HT-29 (cell line): ENCODE measurements at regions not wholly inside any gene's neighbourhood (a gene's known extent, or its start where the extent isn't known, plus 50 kb on each side); places are given as distances from the start of the nearest gene placed in this dataset. TPM values are rescaled to one million over a fixed set of nuclear protein-coding genes. Genes with fewer than 3 reads are reported as not detected.
"Not testable (repeated sequence)": the region's sequence is repeated elsewhere in the genome, so short reads cannot be mapped to it uniquely, and the experiment has no call there.

Experiments used
- DNase-seq: peaks from one replicate; pipeline ENCODE4 v3.0.0-alpha.2; 2015; ENCODE audit warnings: low spot score
- small RNA-seq: library from RNA; depleted of rRNA; stranded (forward); fragments of <200 nt; gene quantifications from one replicate; pipeline ENCODE3, GENCODE V24; 2014

DNA sequence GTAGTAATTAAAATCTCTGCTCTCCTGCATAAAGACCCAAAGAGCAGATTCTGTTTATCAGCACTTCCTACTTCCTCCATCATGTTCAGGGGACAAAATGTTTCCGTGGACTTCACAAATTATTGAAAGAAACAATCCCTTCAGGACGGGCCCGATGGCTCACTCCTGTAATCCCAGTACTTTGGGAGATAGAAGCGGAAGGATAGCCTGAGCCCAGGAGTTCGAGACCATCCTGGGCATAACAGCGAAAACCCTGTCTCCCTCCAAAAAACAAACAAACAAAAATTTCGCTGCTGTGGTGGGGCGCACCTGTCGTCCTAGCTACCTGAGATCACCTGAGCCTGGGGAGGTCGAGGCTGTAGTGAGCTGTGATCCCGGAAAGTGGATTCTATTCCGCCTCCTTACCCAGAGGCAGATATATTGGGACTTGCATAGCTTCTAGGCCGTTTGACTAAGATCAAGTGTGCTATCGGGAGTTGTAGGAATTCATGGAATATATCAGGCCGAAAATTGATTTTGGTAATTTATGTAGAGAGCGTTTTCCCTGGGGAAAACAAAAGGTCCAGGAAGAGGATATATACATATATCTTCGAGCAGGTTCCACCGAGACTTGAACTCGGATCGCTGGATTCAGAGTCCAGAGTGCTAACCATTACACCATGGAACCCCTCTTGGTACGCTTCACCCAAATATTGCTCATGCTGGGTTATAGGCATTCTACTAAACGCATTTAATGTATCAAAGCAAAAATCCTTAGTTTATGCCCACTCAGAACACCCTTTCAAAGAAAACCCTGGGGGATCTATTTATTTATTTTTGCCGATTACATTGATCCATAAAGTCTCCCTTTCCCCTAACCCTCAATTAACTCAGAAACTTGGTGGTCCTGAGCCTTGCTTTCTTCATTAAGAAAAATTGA, 74.5 kb upstream of the ZNF184 start:
- peak; percentile 90 for DNase-seq

DNA sequence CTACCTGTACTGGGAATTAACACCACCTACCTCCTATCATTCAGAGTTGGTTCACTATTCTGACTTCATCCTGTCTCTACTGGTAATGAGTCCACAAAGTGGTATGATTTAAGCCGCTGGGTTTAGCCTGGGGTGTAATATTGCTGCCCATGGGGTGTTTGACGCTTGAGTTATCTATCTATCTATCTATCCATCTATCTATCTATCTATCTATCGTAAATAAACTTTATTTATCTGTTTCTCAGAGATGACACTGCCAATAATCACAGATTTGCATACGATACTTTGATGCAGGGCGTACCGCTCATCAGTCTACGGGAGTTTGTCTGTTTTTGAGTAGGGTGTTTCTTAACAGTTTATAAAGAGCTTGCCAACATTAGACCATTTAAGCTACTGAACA, 73.6 kb upstream of the ZNF184 start:
- DNase-seq, result no peak

DNA sequence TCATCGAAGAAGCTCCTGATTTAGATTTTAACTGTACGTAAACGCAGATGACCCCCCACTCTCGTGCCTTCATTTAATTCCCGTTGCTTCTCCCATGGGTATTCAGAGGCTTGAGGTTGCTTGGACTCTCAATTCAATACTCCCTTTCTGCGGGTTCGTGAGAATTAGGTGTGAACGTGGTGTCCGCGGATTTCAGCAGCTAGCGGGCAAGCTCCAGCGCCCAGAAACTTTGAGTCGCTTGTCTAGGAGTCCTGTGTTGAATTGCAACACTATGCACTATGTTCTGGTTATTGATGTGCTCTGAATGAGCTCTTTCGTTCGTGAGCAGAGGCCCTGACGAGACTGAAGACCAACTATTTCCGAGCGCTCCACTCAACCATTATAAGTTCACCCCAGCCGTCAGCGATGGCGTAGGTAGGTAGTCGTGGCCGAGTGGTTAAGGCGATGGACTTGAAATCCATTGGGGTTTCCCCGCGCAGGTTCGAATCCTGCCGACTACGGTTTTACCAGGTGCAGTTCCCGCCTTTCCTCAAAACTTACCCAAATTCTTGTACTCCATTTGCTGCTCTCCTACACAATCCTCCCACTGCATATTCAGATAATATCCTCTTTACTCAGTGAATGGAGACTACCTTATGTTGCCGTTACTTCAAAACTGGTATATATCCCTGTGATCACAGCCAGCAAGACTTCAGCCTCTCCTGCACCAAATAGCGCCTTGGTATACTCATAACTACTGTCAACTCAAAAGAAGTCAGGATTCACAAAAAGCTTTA, 72.6 kb upstream of the ZNF184 start:
- no peak for DNase-seq

DNA sequence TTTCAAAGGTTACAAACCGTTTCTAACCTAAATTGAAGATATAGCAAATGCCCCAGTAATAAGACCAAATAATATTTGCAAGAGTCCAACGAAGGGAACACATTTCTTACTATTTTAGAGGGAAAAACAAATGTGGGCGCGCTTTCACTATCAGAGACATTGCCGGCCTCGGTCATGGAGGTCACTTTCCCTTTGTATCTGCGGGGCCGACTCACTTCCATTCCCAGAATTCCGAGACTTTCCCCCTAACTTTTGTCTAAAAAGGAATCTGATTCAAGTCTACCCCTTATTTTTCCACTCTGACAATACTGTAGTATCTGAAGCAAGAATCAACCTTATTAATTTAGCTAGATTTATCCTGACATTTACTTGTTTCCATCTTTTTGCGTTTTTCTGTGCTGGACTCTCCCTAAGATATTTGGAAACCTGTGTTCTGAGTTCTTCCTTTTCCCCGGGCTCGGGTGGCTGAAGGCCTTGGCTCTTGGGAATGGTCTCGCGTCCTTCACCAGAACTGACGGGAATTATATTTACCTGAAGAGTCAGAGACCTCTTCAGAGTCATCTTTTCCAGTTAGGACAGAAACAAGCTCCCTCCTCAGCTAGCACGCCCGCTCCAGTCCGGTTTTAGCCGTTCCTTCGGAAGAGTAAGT, 71.8 kb upstream of the ZNF184 start:
- no peak for DNase-seq

DNA sequence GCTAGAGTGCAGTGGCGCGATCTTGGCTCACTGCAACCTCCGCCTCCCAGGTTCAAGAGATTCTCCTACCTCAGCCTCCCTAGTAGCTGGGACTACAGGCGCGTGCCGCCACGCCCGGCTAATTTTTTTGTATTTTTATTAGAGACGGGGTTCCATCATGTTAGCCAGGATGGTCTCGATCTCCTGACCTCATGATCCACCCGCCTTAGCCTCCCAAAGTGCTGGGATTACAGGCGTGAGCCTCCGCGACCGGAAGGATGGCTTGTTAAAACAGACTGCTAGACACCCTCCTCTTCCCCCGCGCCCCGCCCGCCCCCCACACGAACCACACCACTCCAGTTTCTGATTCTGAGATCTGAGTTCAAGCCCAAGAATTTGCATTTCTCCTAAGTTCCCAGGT, 71.2 kb upstream of the ZNF184 start:
- DNase-seq, result not testable (repeated sequence)

DNA sequence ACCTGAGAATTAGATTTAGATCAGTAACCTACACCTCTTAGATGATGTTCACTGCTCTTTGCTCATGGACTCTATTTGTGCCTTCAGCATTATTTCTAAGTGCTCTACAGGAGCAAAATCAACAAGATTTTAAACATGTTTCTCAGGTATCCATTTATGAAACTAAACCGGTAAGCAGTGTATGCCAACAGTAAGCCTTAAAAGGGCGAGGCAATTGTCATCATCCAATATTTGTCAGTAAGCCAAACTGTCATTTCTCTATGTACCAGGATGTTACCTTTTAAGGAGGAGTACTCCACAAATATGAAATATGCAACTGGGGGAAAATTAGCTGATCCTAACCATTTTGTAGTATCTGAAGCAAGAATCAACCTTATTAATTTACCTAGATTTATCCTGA, 69.6 kb upstream of the ZNF184 start:
- no peak for DNase-seq

DNA sequence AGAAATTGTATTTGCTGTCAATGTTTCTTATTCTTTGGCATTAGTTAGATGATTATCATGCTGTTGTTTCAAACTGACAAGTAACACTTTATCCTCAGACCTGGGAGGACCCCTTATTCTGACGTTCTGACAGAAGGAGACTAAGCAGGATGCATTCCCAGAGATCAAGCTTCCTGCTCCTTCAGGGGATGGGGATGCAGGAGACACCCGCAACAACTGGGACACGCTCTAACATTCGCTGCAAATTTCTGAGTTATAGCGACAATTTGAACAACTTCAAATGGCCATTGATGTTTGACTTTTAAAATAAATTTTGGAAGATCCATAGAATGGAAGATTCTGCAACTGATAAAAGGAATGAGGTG, 69.0 kb upstream of the ZNF184 start:
- no peak for DNase-seq

DNA sequence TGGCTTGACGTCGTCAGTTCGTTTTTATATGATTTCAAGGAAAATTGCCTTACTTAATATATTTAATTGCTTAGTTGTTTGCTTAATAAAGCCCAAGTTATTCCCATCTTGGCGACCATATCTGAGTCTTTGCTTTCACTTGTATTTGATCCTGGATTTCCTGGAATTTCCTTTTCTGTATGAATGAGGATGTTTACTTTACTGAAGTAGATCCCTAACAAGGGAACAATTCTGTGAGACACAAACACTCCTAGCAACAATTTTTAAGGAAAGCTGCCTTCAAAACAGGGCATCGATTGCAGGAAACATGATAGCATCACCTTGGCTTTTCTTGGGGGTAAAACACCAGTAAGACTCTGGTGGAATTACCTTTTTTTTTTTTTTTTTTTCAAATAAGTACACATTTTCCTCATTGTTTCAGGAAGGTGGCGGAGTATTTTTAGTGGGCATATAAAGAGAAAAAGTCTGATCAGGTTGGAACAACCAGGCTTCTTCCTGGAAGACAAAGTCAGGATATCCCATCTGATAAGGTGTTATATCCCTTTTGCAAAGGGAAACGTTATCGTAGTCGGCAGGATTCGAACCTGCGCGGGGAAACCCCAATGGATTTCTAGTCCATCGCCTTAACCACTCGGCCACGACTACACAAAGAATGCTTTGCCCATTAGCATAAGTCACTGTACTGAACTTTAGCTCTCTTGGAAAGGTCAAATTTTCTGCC, 68.5 kb upstream of the ZNF184 start:
- DNase-seq, result peak; percentile 37

DNA sequence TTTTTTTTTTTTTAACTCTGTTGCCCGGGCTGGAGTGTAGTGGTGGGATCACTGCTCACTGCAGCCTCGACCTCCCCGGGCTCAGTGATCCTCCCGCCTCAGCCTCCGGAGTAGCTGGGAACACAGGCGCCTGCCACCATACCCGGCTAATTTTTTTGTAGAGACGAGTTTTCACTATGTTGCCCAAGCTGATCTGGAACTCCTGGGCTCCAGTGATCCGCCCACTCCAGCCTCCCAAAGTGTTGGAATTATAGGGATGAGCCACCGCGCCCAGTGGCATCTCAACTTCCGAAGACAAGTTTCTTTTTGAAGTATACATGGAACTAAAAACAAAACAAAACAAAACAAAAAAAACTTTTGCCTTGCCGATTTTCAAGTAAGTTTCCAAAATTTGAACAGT, 66.6 kb upstream of the ZNF184 start:
- no peak for DNase-seq

DNA sequence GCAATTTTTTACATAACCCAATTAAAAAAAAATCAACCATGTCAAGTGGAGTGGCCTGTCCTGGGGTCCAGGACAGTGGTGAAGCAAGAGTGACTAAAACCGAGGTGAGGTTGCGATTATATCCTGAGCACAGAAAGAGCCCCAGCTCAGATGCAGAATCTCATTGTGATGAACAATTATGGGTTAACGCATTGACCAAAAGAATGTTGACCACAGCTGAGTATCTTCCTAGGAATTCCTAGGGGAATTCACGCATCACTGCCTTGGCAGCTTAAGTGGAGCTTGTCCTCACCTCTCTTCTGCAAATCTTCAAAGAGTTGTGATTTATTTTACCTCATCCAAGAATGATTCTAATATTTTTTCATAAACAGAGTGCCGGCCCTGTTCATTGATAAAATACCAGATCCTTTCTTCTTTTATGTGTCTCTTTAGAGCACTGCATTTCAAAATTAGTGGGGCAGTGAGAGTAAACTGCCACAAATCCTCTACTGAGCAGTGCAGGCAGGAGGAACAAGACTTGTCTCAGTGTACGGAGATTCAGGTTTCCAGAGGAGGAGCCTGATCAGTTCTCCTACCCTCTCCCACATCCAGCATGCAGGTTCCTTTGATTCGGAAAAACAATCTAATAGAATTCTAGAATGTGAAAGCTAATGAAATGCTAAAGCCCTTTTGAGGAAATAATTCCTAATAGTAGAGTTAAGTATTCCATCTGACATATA, 60.1 kb upstream of the ZNF184 start:
- no peak for DNase-seq

DNA sequence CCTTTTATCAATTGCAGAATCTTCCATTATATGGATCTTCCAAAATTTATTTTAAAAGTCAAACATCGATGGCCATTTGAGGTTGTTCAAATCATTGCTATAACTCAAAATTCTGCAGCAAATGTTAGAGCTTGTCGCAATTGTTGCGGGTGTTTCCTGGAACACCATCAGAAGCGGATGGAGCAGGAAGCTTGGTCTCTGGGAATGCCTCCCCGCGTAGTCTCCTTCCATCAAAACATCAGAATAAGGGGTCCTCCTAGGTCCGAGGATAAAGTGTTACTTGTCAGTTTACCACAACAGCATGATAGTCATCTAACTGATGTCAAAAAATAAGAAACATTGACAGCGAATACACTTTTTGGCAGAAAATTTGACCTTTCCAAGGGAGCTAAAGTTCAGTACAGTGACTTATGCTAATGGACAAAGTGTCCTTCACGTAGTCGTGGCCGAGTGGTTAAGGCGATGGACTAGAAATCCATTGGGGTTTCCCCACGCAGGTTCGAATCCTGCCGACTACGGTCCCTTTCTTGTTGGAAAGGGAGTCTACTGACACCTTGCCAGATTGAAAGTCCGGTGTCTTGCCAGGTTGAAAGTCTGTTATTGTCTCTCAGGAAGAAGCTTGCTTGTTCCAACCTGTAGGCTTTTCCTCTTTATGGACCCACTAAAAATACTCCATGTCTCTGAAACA, 59.0 kb upstream of the ZNF184 start:
- no peak for DNase-seq

DNA sequence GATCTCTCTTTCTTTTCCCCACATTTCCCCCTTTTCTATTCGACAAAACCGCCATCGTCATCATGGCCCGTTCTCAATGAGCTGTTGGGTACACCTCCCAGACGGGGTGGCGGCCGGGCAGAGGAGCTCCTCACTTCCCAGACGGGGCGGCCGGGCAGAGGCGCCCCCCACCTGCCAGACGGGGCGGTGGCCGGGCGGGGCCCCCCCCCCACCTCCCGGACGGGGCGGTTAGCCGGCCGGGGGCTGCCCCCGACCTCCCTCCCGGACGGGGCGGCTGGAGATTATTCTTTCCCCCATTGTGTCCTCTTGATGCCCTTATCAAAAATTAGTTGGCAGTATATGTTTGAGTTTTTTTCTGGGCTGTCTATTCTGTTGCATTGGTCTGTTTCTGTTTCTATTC, 56.9 kb upstream of the ZNF184 start:
- DNase-seq, result not testable (repeated sequence)

DNA sequence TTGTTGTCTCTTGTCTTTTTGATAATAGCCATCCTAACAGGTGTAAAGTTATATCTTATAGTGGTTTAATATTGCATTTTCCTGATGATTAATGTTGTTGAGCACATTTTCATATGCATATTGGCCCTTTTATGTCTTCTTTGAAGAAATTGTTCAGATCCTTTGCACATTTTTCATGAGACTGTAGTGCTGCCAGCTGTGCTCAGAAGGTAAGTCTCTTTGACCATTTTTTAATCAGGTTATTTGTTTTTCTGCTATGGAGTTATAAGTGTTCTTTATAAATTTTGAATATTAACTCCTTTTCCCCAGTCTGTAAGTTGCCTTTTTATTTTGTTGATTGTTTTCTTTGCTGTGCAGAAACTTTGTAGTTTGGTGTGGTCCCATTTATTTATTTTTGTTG, 55.8 kb upstream of the ZNF184 start:
- no peak for DNase-seq

Small RNAs in the stretch of these regions (small RNA-seq; reads per million reads assigned to genes)
- gene AL031229.1, result not detected
- gene HIST1H4PS1, result not detected
- gene RNU6-471P, result not detected
